ENCODE measurements at regions not wholly inside any gene's neighbourhood (a gene's known extent, or its start where the extent isn't known, plus 50 kb on each side); places are given as distances from the start of the nearest gene placed in this dataset.

DNA sequence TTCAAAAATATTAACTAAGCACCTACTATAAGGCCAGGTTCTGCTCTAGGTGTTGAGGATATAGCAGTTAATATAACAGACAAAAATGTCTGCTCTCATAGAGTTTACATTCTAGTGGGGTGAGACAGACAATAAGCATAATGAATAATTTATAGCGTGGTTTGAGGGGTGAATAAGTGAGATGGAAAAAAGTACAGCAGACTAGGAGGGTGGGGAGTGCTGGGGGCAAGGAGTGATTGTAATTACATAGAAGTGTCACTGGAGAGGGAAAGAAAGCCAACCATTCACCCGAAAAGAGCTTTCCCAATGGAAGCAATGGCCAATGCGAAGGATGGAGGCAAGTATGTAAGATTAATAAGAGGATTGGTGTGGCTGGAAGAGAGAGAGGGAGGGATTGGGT is 552.9 kb upstream of the KCNMB2 start:
- Histone ChIP-seq H3K9me3 (replicated peaks; ENCODE audit: control insufficient read depth, insufficient read depth, low read length) (no peaks in the 10 kb centered on the region), H3K27ac (ENCODE audit: insufficient read depth, low read depth, low read length) (no peak overlapping the region), H3K36me3 (ENCODE audit: control insufficient read depth in 2 of 2, extremely low read depth in 1 of 2, insufficient read depth in 2 of 2, low read length in 2 of 2) (no peaks in the 10 kb centered on the region), H3K27me3 (ENCODE audit: control insufficient read depth in 2 of 2, insufficient read depth in 2 of 2, low read length in 2 of 2) (no peaks in the 10 kb centered on the region), H3K4me3 (replicated peaks in 1 of 3; ENCODE audit: insufficient read depth in 1 of 3, low read depth in 1 of 3, low read length in 3 of 3) (no peak overlapping the region), H3K4me2 (ENCODE audit: insufficient read depth, low read length) (no peak overlapping the region), H3K9me1 (replicated peaks; ENCODE audit: control insufficient read depth, extremely low read depth, insufficient read depth, low read length) (no peaks in the 10 kb centered on the region), H3K9ac (replicated peaks; ENCODE audit: extremely low read depth, insufficient read depth, low read length) (no peak overlapping the region), H2AFZ (ENCODE audit: low read depth, low read length) (no peak overlapping the region), H4K20me1 (replicated peaks; ENCODE audit: control insufficient read depth, extremely low read depth, insufficient read depth, low read length) (no peaks in the 10 kb centered on the region), H3K79me2 (ENCODE audit: control insufficient read depth, insufficient read depth, low read length) (no peaks in the 10 kb centered on the region), H3K4me1 (ENCODE audit: control insufficient read depth, extremely low read depth, insufficient read depth, low read length) (no peaks in the 10 kb centered on the region)
- FAIRE-seq = no peak
- DNase-seq (ENCODE audit: low read depth, low spot score) = no peak
- ChIA-PET CTCF (no interaction called here), POLR2A (interaction anchor here (0.6 kb wide), 1 partner anchor 111 kb away, joined by 4 read pairs; no protein-coding TSS in a partner anchor)
- BruUV-seq (replicated peaks) = no TSS peak
- intact Hi-C loops (cut with micrococcal nuclease) (no loop called here), dilution Hi-C loops (cut with MboI; ENCODE audit: extremely low pct_ligation_motif_present, low sequenced_read_pairs) (no loop called here)
- TF ChIP-seq POLR2AphosphoS5 (IDR thresholded peaks at IDR 0.05; ENCODE audit: insufficient read depth, low read depth, low read length) = no peak
- no peak for TF ChIP-seq FOS (IDR thresholded peaks at IDR 0.05; ENCODE audit: borderline replicate concordance, insufficient read depth, low read length)
- no peak for TF ChIP-seq EZH2 (IDR thresholded peaks at IDR 0.05; ENCODE audit: borderline replicate concordance, low read depth, low read length, severe bottlenecking)
- TF ChIP-seq, protein P1, sequence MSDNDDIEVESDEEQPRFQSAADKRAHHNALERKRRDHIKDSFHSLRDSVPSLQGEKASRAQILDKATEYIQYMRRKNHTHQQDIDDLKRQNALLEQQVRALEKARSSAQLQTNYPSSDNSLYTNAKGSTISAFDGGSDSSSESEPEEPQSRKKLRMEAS (IDR thresholded peaks at IDR 0.05; ENCODE audit: insufficient read depth, insufficient read length) = no peak
- TF ChIP-seq JUN (IDR thresholded peaks at IDR 0.05; ENCODE audit: borderline replicate concordance, insufficient read depth, insufficient read length, low read depth) = no peak
- no peak for TF ChIP-seq GATA2 (IDR thresholded peaks at IDR 0.05; ENCODE audit: insufficient read depth, insufficient read length, low read depth, low read length)
- no peak for TF ChIP-seq POLR2A (IDR thresholded peaks at IDR 0.05; ENCODE audit: low read depth, low read length)
- TF ChIP-seq, protein P2, sequence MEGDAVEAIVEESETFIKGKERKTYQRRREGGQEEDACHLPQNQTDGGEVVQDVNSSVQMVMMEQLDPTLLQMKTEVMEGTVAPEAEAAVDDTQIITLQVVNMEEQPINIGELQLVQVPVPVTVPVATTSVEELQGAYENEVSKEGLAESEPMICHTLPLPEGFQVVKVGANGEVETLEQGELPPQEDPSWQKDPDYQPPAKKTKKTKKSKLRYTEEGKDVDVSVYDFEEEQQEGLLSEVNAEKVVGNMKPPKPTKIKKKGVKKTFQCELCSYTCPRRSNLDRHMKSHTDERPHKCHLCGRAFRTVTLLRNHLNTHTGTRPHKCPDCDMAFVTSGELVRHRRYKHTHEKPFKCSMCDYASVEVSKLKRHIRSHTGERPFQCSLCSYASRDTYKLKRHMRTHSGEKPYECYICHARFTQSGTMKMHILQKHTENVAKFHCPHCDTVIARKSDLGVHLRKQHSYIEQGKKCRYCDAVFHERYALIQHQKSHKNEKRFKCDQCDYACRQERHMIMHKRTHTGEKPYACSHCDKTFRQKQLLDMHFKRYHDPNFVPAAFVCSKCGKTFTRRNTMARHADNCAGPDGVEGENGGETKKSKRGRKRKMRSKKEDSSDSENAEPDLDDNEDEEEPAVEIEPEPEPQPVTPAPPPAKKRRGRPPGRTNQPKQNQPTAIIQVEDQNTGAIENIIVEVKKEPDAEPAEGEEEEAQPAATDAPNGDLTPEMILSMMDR (IDR thresholded peaks at IDR 0.05; ENCODE audit: extremely low read depth in 1 of 2, insufficient read depth in 1 of 2, low read depth in 1 of 2, low read length in 2 of 2) = no peak
- no peak for TF ChIP-seq MYC (IDR thresholded peaks at IDR 0.05; ENCODE audit: low read depth, low read length)
